Stimulated activated CD8-positive, alpha-beta memory T cell treated with anti-CD3 and anti-CD28 coated beads, Interleukin-7, amount 100 ng/mL, for 4 hours (primary cell): ENCODE measurements at regions not wholly inside any gene's neighbourhood (a gene's known extent, or its start where the extent isn't known, plus 50 kb on each side); places are given as distances from the start of the nearest gene placed in this dataset.
A peak's percentile ranks its signal among the peaks of the same experiment; 100 is the strongest.

ENCODE experiments used
- DNase-seq, 2 donors: peaks; one replicate each; pipeline ENCODE4 v3.0.0-alpha.2; 2020; ENCODE audit warnings: low read depth in 2 of 2

- no peak for DNase-seq
Measured at GRCh38 chr2:234306426-234307173, 190.3 kb downstream of the ARL4C start.

DNA sequence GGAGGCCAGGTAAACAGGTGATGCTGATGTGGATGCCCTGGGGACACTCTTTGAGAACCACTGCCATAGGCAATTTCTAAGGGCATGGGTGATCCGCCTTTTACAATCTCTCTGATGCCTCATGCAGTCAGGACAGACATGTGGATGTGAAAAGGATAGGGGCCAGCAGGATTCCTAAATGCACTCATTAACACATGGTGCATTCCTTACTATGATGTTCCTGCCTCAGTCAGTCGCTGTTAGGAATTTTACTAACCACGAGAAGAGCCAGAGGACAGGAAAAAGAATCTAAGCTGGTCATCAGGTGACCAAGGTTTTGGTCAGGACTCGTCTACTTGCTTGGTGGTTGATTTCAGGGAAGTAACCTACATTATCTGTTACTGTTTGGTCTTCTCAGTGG is 191.0 kb downstream of the ARL4C start:
- no peak for DNase-seq

DNA sequence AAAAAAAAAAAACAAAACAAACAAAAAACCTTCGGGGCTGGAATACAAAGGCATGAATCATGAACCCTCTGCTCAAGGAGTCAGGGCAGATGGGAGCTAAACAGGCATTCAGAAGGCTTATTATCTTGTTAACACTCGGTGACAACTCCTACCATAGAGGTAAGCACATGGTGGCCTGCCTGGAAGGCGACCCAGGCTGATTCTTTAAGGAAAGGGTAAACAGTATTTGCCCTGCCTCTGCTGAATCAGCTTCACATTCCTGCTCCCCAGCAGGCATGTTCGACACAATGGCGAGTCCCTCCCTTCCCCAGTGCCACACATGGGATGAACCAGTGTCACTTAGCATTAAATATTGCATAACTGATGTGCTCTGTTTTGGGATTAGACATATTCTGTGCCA is 191.9 kb downstream of the ARL4C start:
- DNase-seq, result no peak

DNA sequence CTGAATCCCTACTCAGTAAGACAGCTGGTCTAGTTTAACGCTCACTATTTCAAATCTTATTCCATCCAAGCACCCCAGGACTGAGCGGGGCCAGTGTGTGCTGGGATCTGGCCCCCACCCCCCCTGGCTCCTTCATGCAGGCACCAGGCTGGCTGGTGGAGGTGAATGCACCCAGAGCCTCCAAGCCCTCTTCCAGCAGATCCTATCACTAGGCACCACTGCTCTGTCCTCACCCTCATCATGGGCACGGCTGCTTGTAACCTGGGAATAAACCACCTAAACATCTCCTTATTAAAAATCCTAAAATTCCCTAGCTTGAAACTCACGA is 194.3 kb downstream of the ARL4C start:
- no peak for DNase-seq

DNA sequence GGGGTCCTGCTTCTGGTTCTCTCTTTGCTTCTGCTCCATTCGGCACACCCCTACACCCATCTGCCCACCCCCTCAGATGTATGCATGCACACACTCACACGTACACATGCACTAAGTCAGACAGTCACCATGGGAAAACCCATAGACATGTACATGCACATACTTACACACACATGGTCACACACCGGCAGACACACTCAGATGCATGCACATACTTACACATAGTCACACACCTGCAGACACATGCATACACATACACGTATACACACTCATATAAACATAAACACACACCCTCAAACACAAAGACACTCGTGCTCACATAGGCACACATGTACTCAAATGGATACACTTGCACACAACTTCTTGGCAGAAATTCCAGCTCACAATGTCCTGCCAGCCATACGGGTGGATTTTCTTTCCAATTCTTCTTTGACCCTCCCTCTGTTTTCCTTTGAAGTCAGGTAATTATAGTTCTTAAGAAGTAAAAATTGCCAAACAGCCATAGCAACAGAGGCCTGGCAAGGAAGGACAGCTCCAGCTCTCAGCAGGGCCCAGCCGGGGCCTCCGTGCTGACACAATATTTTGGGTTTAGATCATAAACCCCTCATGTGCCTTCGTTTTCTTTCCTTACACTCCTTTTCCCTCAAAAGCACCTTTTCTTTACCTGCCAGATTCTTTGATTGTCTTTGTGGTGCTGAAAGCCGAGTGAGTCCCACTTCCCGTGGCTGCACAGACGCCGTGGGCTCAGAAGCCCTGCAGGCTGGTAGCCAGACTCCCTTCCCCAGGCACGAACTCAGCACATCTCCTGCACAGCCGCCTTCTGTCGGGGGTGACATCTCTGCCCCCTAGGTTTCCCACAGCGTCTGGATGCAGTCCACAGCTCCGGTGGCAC is 195.7 kb downstream of the ARL4C start:
- no peak for DNase-seq

DNA sequence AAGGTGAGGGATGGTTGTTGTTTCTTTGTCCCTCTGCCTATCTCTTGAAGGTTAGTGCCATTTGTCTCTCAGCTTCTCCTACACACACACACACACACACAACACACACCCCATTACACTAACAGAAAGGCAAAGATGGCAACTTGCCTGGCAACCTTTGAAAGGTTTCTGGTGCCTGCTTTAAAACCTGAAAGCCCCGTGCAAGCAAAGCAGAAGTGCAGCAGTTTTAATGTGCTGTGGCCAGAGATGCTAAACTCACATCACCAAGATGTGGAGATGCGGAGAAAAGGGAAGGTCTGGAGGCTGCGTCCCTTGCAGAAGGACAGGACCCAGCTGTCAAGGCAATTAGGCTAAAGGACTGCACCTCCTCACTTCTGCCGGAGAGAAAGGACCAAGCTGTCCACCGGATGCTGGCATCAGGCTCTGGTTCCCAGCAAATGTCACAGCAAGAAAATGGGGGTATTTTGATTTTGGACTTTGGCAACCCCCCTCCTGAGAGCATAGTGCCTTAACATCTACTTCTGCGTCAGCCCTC is 196.4 kb downstream of the ARL4C start:
- no peak for DNase-seq

DNA sequence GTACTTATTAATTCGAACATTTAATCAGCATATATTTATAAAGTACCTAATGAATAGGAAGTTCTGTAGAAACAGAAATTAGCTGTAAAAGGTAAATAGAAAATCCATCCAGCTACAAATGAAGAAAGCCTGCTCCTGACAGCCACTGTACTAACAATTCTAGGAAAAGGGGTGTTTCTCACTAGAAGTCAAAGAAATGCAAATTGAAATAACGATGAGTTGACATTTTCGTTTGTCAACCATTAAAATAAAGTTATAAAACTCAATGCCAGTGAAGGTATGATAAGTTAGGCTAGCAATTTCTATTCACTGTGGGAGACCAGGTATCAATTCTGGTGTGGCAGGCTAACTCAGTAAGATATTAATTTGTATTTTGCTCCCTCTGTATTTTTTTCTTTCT is 198.0 kb downstream of the ARL4C start:
- no peak for DNase-seq

GRCh38 chr2:234296991-234297390 is 199.9 kb downstream of the ARL4C start:
- no peak for DNase-seq

- DNase-seq, result no peak
Measured at GRCh38 chr2:234293973-234294372, 202.9 kb downstream of the ARL4C start.

- no peak for DNase-seq
Measured at GRCh38 chr2:234292962-234293243, 204.0 kb downstream of the ARL4C start.

DNA sequence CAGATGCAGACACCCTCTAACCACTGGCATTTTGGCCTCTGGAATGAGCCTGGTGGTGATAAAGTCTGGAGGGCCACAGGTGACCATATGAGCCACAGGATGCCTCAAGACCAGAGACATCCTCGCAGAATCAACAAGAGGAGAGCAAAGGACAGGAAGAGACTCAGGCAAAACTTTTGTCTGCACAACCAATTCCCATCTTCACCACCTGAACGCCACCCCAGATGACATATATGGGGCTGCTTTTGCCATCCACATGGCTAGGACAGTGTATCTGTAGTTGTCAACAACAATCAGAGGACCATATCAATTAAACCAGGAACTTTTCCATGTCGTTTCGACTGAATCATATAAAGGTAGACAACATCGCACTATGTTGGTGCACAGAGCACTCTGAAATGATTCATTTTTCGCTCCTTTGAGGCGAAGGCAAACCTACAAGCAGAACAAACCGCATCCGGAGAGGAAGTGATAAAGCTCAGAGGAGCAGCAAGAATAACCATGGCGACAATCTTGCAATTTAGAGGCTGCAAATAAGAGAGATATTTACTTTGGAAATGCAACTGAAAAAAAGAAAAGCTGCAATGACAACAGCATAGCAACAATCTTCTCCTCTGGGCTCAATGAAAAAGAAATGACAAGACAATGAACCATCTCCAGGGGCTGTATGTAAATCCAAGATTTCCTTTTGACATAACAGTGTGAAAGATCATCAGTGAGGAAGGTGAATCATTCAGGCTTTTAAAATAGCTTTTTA is 204.5 kb downstream of the ARL4C start:
- peak; percentile 38 to 56 for DNase-seq

DNA sequence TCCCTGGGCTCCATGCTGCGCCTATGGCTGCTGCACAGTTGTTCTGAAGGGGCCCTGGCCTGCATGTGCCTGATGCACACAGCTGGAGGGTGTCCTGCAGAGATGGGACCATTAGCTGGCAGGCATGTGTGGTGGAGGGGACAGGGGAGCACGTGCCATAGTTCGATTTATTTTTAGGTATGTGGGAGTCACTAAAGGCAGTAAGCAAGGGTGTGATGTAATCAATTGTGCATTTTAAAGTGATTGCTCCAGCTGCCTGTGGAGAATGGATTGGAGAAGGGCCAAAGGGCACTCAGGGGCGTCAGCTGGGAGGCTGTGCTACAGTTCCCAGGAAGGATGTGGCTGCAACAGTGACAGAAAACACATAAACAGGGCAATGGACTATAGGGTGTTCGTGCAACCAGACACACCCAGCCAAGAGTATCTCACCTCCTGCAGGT is 205.1 kb downstream of the ARL4C start:
- DNase-seq, result no peak

GRCh38 chr2:234290671-234291070 is 206.2 kb downstream of the ARL4C start:
- peak; percentile 76 to 81 for DNase-seq

GRCh38 chr2:234289834-234290590 is 206.9 kb downstream of the ARL4C start:
- peak in 1 of 2 donors; percentile 42 for DNase-seq

- DNase-seq, result peak in 1 of 2 donors; percentile 37
Measured at GRCh38 chr2:234288974-234289455, 207.9 kb downstream of the ARL4C start.

GRCh38 chr2:234287650-234288049 is 209.2 kb downstream of the ARL4C start:
- DNase-seq, result no peak

GRCh38 chr2:234286956-234287355 is 209.9 kb downstream of the ARL4C start:
- no peak for DNase-seq

DNA sequence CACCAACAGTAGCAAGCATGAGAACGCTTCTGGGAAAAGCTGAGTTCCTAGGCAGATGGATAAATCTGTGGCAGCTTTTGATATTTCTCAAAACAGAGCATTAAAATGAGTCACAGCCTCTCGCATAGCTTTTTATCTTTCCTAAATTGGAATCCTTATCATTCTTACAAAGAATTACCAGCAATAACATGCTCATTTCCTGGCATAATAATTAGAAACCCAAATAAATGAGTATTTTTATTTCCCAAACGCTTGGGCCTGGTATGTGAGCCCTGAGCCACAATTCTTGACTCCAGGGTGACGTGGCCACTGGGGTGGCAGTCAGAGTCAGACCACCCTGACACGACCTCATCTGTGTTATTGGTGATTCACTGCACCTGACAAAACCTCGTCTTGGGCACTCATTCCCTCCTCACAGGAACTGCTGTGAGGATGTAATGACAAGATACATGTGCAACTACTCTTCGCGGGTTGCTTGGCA is 210.7 kb downstream of the ARL4C start:
- no peak for DNase-seq

DNA sequence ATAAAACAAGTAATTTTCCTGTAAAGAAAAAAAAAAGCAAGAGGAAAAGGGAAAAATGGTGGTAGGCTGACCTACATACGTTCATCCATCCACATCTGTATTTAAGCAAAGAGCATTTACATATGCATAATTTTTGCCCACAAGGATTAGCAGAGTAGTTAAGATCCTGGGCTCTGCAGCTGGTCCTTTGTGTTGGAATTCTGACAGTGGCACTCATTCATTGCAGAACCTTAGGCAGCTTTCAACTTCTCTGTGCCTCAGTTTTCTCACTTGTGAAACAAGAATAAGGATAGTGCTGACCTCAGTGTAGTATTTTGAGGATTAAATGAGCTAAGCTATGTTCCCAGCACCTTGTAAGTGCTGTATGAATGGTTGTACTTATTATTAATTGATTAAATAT is 211.3 kb downstream of the ARL4C start:
- no peak for DNase-seq

GRCh38 chr2:234279637-234280036 is 217.2 kb downstream of the ARL4C start:
- DNase-seq, result no peak

DNA sequence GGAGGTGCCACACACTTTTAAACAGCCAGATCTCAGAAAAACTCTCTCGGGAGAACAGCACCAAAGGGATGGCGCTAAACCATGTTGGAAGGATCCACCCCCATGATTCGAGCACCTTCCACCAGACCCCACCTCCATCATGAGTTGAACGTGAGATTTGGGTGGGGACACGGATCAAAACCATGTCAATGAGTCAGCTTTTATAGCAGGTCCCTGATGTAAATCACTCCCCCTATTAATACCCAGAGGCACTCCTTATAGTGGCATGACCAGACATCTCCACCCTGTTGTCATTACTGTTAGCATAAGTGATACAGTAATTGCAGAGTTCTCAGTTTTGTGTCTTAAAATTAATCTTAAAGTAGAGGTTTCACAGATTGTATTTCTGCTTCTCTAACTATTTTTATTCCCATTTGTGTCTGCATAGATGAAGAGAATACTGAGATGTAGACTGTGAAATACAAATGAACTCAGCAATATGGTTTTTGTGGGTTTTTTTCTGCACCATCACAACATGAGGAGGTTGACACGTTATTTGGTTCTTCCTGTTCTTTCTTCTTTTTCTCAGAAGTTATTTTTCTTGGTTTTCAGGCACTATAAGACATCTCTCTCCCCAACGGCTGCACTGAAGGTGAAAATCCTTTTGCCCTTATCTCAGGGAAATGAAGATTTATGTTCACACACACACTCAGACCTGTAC is 218.2 kb downstream of the ARL4C start:
- no peak for DNase-seq
